ENCODE measurements at regions not wholly inside any gene's neighbourhood (a gene's known extent, or its start where the extent isn't known, plus 50 kb on each side); places are given as distances from the start of the nearest gene placed in this dataset.
A peak's percentile ranks its signal among the peaks of the same experiment; 100 is the strongest.
"Not testable (repeated sequence)": the region's sequence is repeated elsewhere in the genome, so short reads cannot be mapped to it uniquely, and the experiment has no call there.

DNA sequence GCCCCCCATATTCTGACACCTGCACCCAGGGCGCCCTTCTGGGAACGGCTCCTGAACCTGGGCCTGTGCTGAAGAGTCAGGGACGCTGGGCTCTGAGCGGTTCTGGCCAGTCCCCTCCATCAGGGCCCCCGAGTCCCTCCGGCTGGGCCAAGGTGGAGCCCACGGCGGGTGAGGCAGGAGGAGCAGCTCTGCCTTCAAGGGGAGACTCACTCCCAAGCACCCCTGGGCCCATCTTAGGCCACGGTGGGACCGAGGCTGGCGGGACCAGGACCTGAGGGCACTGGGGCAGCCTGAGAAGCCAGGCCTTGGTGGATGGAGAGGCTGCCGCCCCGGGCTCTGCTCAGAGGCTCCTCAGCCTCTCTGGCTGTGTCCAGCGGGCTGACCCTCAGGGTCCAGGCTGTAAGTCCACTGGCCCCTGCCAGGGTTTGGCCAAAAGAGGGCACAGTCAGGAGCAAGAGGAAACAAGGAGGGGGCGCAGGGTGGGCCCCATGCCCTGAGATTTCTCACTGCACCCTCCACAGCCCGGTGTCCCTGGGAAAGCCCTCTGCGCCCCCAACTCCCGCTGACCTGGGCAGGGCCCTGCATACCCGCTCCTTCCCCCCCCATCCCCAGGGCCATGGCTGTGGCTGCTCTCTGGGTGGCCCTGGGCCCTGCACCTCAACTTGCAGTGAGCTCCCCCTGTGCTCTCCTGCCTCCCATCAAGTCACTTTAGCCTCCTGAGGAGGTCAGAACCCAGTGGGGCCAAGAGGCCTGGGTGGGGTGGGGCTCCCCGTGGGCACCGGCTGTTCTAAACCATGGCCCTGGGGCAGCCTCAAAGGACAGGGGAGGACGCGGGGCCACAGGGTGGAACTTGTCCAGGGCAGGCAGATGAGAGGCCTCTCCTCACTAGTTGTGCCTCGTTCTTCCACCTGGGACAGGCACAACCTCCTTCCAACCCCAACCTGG is 266.4 kb upstream of the SFSWAP start:
- no peak for DNase-seq

DNA sequence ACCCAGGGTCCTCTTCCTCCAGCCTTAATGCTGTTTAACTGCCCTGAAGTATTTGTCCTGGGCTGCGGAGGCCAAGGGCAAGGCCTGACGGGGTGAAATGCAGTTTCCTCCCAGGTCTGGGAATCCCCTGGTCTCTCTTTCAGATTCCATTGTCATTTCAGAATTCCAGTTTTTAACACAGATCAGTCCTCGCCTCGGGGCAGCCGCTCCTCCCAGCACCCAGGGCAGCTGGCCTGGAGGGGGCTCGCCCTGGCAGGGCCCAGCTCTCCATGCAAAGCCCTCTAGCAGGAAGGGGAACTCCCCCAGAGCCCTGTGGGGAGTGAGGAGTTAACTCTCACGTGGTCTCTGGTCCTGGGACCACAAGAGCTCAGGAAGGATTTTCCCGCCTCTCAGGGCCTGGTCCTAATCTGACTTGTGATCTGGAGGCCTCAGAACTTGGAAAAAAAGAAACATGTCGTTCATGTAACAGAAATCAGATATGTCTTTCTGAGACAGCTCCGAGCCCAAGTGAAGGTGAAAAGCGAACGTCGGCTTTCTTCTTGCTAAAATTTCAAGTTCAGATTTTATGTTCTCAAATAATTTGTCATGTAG is 265.6 kb upstream of the SFSWAP start:
- DNase-seq: no peak

DNA sequence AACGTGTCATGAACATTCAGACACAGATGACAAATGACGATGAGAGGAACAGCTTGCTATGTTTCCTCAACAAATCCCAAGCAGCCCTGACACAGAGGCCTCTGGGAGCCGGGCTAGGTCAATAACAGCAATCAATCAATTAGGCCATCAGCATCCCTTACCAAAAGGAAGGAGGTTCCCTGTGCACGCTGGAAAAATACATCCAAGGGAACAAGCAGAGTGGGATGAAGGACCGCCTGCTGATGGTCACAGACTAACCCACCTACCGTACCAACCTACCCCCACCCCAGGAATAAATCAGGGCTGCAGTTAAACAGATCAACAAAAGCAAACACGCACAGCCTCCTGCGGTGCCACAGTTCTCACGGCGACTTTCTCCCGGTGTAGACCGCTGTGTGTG is 265.1 kb upstream of the SFSWAP start:
- peak; percentile 50 for DNase-seq

DNA sequence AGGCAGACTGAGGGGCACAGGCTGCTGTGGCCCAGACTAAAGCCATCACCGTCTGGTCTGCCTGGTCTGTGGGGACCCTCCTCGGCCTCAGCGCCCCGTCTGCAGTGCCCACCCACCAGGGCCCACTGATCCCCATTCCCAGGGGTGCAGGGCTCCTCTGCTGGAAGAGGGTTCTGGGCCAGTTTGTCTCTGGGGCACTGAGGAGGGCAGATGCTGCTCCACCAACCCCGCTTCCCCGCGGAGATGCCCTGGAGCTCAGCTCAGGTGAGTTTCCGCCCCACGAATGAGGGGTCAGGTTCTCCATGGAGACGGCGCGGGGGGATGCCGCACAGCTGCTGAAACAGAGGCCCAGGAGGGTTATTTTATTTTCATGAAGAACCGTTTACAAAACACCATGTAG is 263.3 kb upstream of the SFSWAP start:
- not testable (repeated sequence) for DNase-seq

DNA sequence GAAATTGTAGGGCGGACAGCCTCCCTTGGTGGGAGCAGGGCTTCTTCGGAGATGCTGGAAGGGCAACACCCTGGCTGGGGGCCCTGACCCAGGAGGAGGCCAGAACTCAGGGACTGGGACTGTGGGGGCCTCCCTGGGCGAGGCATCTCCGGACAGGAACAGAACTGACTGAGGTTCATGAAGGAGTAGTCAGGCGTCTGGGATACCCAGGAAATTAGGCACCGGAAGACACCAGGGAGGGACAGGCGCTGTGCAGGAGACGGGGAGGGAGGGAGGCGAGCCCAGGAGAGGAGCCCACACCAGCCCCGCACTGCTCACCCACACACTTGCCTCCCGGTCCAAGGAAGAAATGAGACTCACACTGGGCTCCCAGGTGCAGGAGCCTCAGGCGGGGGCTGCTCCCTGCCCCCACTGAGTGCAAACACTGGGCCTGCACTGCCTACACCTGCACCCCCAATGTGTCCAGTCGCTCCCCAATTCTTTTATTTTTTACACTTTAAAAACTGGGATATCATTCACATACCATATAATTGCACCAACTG is 262.6 kb upstream of the SFSWAP start:
- no peak for DNase-seq

DNA sequence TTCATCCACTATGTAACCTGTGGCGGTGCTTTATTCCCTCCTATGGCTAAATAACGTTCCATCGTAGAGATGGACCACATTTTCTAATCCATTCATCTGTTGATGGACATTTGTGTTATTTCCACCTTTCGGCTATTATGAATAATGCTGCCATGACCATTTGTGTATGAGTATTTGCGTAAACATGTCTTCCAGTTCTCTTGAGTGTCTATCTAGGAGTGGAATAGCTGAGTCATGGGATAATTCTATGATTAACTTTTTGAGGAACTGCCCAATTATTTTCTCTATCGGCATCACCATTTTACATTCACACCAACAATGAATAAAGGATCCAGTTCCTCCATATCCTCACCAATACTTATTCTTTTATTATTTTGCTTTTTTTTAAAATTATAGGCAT is 261.9 kb upstream of the SFSWAP start:
- DNase-seq: no peak

DNA sequence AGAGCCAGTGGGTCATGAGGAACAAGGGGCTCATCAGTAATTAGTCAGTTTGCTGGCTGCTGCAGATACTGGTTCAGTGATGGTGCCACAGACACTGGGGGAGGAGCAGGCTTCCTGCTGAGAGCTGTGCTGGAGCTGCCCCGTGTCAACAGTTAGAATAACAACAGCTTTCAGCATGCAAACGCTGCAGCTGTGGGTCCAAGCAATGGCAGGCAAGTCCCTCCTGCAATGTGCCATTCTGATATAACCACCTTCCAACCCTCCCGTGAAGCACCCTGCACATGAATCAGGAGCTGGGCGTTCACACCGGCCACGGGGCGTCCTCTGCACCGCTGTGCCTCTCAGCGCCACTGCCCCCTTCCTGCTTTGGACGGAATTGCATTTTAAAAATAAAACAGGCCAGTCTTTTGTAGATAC is 258.4 kb upstream of the SFSWAP start:
- DNase-seq: no peak

DNA sequence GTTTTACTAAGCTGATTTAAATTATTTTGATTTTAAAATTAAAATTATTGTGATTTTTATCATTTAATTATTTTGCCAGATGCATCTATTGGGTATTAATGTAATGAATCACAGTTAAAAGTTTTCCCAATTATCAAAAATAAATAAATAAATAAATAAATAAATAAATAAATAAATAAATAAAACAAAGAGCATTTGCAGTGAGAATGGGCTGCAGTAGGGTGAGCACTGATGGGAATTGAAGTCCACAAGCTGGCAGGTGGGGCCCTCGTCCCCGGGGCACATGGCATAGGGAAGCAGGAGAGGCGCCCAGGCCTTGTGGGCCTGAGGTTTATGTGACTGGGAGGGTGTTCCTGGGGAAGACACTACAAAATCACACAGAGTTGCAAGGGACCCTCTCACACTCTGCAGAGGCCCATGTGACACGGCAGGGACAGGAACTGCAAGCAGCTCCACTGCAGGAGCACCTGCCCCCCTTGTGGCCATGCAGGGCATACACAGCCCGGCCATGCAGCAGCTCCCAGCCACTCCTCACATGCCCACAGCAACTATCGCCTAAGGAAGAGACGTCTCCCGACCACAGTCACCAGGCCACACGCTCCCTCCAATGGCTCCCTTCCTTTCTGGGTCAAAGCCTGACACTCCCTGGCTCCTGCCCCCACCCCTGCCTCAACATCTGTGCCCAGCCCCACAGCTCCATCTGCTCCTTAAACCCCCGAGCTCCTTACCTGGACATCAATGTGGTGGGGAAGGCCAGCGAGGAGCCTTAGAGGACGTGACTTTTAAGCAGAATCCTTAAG is 256.3 kb upstream of the SFSWAP start:
- peak; percentile 86 for DNase-seq

DNA sequence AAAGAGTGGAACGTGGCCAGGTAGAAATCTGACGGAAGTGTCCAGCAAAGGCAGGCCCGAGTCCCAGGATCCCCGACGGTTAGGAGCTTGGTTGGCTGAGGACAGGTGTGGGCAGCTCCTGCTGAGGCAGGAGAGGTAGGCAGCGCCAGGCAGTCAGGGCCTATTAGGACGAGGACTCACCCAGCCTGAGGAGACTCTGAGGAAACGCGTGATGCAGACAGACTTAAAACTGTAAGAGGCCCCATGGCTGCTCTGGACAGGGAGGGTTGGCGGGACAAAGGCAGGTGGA is 255.7 kb upstream of the SFSWAP start:
- DNase-seq: no peak

DNA sequence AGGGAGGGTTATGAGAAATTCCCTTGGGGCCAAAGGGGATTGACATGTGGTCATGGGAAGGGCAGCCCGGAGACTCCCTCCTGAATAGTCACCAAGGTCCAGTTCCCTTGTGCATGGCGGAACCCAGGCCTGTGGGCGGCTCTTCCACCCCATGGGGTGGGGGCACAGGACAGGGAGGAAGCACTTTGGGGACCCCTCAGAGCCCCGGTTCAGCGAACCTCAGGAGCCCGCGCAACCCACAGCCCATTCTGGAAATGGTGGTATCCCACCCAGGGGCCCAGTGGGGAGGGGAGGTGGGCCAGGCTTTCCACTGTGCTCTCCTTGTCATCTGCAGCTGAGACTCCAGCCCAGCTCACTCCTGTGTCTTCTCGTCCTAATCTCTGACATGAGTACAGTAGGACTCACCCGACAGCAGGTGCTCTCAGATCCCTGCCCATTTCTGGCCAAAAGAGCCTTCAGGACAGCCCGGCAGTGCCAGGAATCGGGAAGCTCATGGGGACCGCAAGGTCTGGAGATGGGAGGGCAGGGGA is 255.2 kb upstream of the SFSWAP start:
- DNase-seq: no peak

DNA sequence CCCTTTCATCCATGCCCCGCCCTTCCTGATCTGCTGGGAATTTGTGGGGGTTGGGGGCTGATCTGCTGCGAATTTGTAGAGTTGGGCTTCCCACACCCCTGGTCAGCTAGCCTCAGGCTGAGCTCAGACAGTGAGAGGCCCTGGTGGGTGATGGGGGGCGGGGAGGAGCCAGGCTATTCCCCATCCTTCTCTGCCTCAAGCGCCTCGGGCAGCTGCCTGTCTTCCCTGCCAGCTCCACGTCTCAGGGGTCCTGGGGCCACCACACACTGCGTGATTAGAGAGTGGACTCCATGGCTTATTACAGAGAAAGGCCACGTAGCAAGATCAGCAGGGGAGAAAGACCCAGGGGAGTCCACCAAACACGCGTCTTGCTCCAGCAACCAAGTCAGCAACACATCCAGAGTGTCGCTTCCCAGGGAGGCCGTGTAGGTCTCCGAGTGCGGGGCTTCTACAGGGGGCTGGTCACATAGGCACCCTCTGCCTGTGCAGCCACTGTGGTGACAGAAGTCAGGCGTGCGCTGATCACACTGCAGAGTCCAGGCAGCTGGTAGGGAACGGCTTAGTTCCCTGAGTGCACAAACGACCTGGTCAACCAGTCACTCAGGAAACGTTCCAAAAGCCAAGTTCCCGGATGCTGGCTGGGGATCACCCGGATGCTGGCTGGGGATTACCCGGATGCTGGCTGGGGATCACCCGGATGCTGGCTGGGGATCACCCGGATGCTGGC is 254.4 kb upstream of the SFSWAP start:
- peak; percentile 36 for DNase-seq

DNA sequence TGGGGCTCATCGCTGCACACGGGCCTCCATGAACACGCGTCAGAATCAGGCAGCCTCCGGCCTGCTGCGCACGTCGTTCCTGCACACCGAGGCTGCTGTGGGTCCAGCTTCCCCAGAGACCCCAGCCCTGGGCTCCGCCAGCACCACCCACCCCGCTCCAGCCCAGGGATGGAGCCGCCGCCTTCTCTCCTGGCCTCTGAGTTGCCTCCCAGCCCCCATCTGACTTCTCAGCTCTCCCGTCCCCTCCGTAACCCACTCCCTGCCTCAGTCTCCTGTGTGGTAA is 253.9 kb upstream of the SFSWAP start:
- no peak for DNase-seq

DNA sequence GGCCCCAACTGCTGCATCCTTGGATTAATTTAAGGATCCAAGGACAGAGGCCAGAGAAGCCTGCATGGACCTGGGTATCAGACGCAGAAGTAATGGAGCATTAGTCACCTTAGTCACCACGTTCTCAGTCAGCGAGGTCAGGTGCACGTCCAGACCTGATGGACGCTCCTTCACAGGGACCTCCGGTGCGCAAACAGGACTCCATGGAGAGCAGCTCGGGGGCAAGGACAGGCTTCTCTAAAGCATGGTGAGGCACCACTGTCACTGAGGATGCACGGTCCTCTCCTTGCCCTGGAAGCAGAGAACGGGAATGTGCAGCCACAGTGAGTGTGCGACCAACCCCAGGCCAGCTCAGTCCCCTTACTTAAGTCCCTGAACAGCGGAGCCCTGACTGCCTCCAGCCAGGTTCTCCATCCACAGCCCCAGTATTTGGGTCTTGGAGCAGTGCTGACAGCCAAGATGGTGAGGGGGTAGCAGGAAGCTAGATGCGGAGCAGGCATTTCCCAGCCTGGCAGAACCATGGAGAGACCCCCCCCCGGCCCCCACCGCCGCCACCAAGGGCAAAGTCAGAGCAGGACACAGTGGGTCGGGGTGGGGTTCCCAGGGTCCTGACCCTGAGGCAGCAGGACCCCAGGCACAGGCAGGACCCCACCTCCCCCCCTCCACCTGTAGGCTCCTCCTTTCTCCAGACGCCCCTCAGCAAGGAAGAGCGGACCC is 253.4 kb upstream of the SFSWAP start:
- no peak for DNase-seq

DNA sequence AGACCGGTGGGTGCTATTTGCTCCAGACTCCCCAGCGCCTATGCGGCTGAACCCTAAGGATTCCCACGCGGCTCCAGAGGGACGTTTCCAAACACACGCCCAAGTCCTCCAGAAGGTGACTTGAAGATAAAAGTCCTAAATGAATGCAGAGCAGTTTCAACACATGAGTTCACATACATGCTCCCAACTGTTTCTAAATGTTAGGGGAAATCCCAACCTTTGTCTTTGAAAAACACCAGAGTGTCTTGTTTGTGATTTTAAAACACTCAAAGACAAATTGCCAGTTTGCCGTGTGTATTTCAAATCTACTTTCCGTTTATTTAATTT is 252.9 kb upstream of the SFSWAP start:
- no peak for DNase-seq

DNA sequence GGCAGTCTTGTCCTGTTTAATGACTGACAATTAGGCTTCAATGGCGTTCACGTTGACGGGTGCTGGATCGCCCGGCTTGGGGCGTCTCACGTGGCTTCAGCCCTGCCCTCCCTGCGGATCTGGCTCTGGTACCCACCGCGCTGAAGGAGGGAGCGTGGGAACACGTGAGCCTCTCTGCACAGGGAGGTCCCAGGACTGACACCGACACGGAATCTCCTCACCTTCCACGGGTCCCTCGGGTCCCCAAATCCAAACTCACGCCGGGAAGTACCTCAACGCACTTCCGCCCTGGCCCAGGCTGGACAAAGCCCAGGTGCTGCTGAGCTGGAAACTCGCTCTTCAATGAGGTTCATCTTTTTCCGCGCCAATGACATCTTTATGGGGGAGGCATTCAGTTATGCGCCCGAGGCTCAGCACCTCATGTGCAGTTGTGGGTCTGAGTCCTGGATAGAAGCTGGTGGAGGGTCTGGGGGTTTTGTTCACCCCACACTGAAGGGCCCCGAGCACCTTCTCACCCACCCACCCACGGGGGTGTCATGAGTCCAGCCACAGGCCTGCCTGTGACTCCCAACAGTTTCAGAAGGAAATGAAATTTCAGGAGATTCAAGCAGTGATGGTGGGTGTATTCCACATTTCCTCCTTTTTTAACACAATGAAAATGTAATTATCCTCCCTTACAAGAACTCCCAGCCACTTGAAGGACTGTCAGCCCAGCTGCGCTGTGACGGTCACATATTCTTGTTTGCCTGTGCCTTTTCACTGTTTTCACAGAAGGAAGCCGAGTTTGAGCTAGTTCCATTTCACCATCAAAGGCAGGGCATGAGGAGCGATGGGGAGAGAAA is 251.7 kb upstream of the SFSWAP start:
- DNase-seq: no peak

DNA sequence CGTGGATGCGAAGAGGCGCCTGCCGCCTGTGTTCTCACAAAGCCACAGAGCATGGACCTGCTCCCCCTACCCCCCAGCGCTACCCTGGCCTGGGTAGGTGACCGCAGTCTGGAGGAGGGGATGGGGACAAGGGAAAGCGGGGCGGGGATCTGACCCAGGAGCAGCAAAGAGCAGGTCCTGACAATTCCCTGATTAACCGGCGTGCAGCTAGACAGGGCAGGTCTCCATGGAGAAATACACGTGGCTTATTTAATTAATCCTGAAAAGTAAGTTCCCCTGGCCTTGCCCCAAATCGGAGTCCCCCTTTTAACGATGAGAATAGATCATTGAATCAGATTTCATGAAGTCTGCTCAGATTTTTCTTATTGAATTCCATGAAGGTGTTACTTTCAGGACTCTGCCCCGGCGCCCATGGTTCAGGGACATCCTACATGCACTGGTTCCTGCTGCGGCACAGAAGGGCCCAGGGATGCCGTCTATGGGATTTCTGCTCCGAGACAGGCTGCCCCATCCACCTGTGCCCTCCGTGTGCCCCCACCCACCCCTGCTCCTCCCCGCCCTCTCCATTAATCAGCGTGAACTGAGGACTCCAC is 251.0 kb upstream of the SFSWAP start:
- DNase-seq: no peak

DNA sequence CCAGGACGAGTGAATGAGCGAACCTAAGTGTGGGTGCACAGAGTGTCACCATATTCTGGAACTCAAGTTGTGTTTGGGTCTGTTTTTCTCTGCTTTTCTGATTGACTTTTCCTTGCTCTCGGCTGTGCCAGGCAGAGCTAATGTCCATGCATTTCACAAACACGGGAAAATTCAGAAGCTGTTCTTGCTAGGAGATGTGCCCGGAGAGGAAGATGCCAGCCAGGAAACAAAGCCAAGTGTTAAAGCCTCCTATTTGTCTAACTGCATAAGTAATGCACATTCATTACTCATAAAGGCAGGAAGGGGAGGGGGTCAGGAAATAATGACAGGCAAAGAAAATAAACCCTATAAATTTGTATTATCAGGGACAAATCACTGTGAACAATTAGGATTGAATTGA is 250.4 kb upstream of the SFSWAP start:
- DNase-seq: no peak

DNA sequence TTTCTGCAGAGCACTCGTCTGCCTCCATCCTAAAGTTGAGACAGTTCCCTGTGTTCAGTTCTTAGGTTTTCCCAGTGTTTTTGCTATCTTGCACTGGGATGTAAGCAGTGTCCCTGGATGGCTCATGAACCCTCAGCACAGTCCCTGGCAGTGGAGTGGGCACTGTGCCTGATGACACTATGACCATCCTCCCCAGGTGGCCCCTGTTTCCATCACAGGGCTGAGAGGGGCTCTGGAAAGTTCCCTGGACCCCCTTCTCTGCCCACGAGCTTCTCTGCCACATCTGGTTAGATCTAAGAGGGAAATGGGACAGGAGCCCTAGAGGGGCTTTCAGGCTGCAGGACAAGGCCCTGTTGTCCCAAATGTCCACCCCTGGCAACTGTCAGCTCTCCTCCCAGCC is 249.8 kb upstream of the SFSWAP start:
- no peak for DNase-seq

DNA sequence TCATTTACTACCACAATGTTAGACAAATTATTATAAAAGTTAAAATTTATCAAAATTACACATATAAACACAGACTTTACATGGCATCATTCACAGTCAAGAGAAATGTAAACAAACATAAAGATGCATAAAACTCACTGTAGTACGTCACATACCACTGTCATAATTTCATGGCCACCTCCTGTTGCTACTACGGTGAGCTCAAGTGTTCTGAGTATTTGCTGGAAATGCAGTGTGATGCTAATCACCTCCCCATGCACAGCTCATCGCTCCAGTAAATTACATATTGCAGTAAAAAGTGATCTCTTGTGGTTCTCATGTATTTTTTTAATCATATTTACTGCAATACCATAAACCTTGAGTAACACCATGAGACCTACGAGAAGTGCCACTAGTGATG is 247.7 kb upstream of the SFSWAP start:
- DNase-seq: no peak

DNA sequence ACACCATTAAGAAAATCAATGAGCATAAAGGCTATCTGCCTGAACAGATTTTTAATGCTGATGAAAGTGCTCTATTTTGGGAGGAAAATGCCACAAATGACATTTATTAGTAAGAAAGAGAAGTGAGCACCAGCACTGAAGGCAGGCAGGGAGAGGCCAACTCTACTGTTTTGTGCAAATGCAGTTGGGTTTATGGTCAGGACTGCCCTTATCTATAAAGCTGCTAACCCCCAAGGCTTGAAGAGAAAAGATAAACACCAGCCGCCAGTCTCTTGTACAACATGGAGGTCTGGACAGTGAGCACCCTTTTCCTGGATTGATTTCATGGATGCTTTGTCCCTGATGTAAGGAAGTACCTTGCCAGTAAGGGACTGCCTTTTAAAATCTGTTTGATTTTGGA is 246.8 kb upstream of the SFSWAP start:
- DNase-seq: no peak

DNA sequence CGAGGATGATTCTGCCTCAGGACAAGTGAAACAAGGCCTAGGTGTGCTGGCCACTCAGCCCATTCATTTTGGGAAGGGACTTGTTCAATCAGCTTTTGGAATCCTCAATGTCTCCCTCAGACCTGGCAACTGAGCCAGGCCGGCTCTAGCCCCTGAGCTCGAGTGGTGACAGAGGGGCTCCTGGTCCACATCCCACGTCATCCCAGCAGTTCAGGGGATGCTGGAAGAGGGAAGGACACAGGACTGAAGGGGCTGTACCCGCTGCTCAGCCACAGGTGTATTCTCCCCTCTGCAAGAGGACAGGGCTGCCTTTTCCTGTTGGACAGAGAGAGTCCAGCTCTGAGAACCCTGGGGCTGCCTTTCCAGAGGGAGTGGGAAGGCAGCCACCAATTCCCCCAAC is 244.6 kb upstream of the SFSWAP start:
- DNase-seq: no peak

Data from eye (tissue), 1 donor.